D341Med (cell line): ENCODE measurements at regions not wholly inside any gene's neighbourhood (a gene's known extent, or its start where the extent isn't known, plus 50 kb on each side); places are given as distances from the start of the nearest gene placed in this dataset.
"Not testable (repeated sequence)": the region's sequence is repeated elsewhere in the genome, so short reads cannot be mapped to it uniquely, and the experiment has no call there.

ENCODE experiments used
- DNase-seq: peaks from one replicate; pipeline ENCODE4 v3.0.0; 2012; ENCODE audit warnings: low spot score

DNA sequence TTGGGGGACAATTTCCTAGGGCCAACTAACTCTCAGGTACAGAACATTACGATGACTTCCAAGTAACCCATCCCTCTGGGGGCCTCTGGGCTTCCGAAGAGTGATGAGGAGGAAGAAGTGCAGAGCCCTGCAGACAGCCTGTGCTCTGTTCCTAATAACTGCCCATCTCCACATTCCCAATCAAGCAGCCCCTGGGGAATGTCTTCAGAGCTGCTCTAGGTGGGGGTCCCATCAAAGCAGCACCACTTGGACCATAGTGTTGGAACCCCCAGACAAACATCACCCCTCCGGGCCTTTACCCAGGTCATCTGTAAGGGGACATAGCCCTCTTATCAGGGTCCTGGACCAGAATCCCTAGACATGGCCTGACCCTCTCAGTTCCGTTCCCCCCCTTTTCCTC is 357.3 kb downstream of the NPHP4 start:
- DNase-seq, result no peak

- DNase-seq, result no peak
These were observed 359.4 kb downstream of the NPHP4 start for GRCh38 chr1:5632814-5633213.

DNA sequence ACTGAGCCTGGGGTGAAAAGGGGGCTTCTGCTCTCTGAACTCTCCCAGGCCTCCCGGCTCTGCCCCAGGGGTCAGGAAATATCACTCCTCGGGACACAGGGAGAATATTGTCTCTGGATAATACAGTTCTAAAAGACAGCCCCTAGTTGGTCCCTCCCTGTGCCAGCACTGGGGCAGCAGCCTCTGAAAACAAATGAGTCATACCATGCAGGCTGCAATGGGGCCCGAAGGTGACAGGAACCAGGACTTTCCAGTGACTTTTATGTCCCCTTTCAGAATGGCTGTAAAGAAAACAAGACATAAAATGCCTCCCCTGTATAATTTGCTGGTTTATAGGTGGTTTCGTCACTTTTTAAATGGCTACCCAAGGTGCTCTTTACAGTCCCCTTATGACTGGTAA is 360.0 kb downstream of the NPHP4 start:
- DNase-seq, result no peak

GRCh38 chr1:5628416-5628815 is 363.8 kb downstream of the NPHP4 start:
- no peak for DNase-seq

DNA sequence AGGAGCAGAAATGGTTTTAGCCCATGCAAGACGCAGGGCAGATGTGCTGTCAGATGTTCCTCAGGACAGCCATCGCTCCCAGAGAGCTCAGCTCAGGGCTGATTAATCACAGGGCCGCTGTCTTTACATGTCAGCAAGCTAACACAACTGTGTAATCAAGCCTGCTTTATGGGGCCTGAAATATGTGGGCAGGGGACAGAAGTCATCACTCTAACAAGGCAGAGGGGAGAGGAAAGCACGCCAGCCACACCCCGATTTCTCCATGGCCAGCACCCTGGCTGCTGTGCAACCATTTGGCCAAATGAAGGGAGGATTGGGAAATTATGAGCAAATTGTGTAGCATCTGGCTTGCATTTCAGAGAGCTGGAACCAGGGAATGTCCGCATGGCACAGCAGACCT is 368.8 kb downstream of the NPHP4 start:
- no peak for DNase-seq

GRCh38 chr1:5622412-5622811 is 369.8 kb downstream of the NPHP4 start:
- no peak for DNase-seq

DNA sequence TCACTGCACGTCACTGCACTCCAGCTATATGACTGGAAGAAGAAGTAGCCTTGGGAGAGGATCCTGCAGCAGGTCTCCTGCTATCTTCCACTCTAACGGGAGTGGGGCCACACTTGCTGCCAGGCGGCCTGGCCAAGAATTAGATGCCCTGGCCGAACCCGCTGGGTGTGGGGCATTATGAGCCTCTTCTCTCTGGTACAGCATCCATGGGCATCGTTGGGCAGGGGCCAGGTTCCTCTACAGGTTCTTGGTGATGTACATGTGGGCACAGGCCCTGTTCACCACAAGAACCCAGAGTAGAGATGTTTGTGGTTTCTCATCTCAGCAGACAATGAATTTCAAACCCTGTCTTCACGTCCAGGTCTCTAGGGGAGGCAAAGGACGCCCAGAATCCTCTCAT is 370.5 kb downstream of the NPHP4 start:
- peak; percentile 3 for DNase-seq

- DNase-seq, result peak; percentile 70
These were observed 371.2 kb downstream of the NPHP4 start for GRCh38 chr1:5620997-5621396.

DNA sequence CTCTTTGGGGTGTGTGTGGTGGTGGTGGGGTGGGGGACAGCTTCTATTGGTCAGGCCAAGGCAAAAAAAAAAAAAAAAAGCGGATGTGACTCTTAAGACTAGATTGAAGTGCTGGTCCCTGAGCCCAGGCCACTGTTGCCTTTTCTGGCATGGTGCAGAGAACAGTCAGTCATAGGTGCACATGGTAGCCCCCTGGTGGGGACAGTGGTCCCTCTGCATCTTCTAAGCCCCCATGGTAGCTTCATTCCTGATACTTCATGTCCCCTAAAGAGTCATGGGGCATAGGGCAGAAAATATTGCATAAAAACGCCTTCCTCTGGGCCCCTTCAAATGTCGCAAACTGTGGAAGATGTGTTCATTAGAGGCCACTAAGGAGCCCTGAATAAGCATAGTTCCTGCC is 371.8 kb downstream of the NPHP4 start:
- DNase-seq, result peak; percentile 26

- no peak for DNase-seq
These were observed 372.8 kb downstream of the NPHP4 start for GRCh38 chr1:5619469-5619868.

- DNase-seq, result peak; percentile 4
These were observed 374.7 kb downstream of the NPHP4 start for GRCh38 chr1:5617546-5617945.

DNA sequence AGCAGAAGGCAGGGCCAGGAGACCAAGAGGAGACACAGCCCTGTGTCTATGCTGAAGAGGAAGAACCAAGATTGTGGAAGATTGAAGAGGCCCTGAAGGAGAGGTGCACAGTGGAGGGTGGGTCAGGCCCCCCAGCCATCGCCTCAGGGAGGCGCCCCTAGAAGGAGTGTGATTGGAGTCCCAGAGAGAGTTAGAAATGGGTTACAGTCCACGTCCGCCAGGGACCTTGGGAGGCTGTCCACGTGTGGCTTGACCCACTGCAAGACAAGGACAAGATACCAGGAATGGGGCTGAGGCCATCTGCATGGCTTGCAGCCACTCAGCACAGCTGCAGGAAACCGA is 375.1 kb downstream of the NPHP4 start:
- DNase-seq, result peak; percentile 5

DNA sequence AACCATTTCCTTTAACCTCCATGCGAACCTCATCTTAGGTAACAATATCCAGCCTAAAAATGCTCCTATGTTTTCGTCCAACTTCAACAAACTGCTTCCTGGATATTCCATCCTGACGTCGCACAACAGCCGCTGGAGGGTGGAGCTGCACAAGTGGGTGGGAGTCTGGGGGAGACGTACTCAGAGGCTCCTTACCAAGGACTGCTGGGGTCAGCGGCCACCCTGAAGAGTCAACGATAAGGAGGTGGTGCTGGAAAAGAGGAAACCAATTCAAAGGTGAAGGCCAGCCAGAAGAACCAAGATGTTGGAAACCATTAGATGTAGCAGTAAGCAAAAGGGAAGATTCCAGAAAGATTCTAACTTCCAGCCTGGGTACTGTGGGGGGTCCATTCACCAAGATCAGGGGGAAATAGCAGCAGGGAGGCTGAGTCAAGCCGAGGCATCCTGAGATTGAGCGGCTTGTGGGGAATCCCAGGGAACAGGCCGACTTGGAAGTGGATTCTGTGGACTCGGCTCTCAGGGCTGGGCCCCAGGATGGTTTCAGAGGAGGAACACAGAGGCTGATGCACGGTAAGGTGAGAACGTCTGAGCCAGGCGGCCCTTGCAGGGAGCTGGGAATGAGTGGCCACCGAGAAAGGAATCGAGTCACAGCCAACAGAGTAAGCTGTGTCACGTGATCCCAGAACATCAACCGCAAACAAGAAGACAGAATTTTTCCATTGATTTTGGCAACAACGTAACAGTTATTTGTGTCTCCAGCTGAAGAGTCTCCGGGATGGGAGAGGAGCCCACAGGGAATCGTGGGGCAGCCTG is 375.7 kb downstream of the NPHP4 start:
- DNase-seq, result peak; percentile 5

- DNase-seq, result no peak
These were observed 377.1 kb downstream of the NPHP4 start for GRCh38 chr1:5615076-5615475.

GRCh38 chr1:5613900-5614299 is 378.3 kb downstream of the NPHP4 start:
- DNase-seq, result no peak

GRCh38 chr1:5611851-5612250 is 380.4 kb downstream of the NPHP4 start:
- DNase-seq, result no peak

GRCh38 chr1:5611431-5611830 is 380.8 kb downstream of the NPHP4 start:
- no peak for DNase-seq

DNA sequence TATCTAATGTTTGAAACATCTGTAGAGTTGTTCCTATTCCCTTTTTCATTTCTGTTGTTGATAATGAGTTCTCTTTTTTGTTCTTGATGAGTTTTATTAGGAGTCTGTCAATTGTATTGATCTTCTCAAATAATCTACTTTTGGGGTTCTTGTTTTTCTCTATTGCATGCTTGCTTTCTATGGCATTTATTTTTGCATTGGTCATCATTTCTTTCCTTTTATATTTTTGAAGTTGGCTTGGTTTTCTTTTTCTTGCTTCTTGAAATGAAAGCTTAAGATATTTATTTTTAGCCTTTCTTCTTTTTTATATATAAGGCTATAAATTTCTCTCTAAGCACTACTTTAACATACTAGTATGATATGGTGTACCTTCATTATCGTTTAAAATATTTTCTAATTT is 381.8 kb downstream of the NPHP4 start:
- DNase-seq, result no peak

DNA sequence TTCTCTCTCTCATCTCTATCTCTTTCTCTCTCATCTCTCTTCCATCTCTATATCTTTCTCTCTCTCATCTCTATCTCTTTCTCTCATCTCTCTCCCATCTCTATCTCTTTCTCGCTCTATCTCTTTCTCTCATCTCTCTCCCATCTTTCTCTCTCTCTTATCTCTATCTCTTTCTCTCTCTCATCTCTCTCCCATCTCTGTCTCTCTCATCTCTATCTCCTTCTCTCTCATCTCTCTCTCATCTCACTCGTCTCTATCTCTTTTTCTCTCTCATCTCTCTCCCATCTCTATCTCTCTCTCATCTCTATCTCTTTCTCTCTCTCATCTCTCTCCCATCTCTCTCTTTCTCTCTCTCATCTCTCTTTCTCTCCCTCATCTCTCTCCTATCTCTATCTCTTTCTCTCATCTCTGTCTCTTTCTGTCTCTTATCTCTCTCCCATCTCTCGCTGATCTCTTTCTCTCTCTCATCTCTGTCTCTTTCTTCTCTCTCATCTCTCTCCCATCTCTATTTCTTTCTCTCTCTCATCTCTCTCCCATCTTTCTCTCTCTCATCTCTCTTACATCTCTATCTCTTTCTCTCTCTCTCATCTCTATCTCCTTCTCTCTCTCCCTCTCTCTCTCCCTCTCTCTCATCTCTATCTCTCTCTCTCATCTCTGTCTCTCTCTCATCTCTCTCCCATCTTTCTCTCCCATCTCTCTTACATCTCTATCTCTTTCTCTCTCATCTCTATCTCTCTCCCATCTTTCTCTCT is 388.7 kb downstream of the NPHP4 start:
- no peak for DNase-seq

GRCh38 chr1:5602718-5603117 is 389.5 kb downstream of the NPHP4 start:
- not testable (repeated sequence) for DNase-seq

- DNase-seq, result no peak
These were observed 390.7 kb downstream of the NPHP4 start for GRCh38 chr1:5601516-5601915.

- no peak for DNase-seq
These were observed 392.7 kb downstream of the NPHP4 start for GRCh38 chr1:5599541-5599940.

- DNase-seq, result no peak
These were observed 393.3 kb downstream of the NPHP4 start for GRCh38 chr1:5598824-5599395.
